B cell (primary cell): ENCODE measurements at regions not wholly inside any gene's neighbourhood (a gene's known extent, or its start where the extent isn't known, plus 50 kb on each side); places are given as distances from the start of the nearest gene placed in this dataset.

Experiments
- EZH2 ChIP-seq: IDR thresholded peaks from 2 replicates; pipeline ENCODE4 v1.6.1; 2012; ENCODE audit warnings: borderline replicate concordance, low read depth, mild to moderate bottlenecking, moderate library complexity, low read length; ENCODE audit not compliant: insufficient read depth, poor library complexity, severe bottlenecking
- TF ChIP-seq, protein P1 (sequence below): fragments of 200-600 bp; IDR thresholded peaks from one replicate; pipeline ENCODE4 v1.8.0; 2022; ENCODE audit warnings: antibody characterized with exemption, mild to moderate bottlenecking

DNA sequence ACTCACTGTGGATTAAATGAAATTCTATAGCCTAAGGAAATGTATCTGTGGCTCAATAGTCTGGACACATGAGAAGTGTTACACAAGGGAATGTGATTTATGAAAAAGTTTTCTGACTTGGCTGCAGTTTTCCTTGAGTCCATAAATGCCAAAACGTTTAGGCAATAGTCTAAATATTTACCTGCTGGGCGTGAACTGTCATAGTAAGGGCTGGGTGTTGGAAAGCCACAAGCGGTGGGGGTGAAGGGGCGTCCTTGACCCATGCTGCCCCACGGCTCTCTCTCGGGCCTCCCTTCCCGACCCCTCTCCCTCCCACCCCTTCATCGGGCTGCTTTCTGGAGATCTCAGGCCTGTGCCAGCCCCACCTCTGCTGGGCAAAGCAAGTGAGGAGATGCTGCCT is 223.7 kb downstream of the BUB3 start:
- TF ChIP-seq, protein P1, sequence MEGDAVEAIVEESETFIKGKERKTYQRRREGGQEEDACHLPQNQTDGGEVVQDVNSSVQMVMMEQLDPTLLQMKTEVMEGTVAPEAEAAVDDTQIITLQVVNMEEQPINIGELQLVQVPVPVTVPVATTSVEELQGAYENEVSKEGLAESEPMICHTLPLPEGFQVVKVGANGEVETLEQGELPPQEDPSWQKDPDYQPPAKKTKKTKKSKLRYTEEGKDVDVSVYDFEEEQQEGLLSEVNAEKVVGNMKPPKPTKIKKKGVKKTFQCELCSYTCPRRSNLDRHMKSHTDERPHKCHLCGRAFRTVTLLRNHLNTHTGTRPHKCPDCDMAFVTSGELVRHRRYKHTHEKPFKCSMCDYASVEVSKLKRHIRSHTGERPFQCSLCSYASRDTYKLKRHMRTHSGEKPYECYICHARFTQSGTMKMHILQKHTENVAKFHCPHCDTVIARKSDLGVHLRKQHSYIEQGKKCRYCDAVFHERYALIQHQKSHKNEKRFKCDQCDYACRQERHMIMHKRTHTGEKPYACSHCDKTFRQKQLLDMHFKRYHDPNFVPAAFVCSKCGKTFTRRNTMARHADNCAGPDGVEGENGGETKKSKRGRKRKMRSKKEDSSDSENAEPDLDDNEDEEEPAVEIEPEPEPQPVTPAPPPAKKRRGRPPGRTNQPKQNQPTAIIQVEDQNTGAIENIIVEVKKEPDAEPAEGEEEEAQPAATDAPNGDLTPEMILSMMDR: no peak
- no peak for TF ChIP-seq EZH2
